Activated naive CD8-positive, alpha-beta T cell treated with anti-CD3 and anti-CD28 coated beads, Interleukin-2, amount 10 ng/mL, durations not matched to agents 7 days and 5 days (primary cell): ENCODE measurements at regions not wholly inside any gene's neighbourhood (a gene's known extent, or its start where the extent isn't known, plus 50 kb on each side); places are given as distances from the start of the nearest gene placed in this dataset.
"Not testable (repeated sequence)": the region's sequence is repeated elsewhere in the genome, so short reads cannot be mapped to it uniquely, and the experiment has no call there.

Source experiments
- ATAC-seq: fragments of 150-1000 bp; cut with Tn5 transposase; one replicate; pipeline ENCODE4 v1.10.0; 2021; ENCODE audit warnings: low read depth, moderate library complexity
- POLR2A ChIA-PET: fragments of 350-600 bp; sonication (Branson Sonifier 250); formaldehyde crosslinking; loops from one replicate; lab custom pipeline; 2021; ENCODE audit warnings: antibody characterized with exemption; lab: Charles Lee
- DNase-seq: peaks from one replicate; pipeline ENCODE4 v3.0.0; 2021
- H3K27ac Mint-ChIP-seq: one replicate; pipeline ENCODE4 v1.8.0; 2022; ENCODE audit warnings: mild to moderate bottlenecking, mixed read lengths
- H3K27me3 Mint-ChIP-seq: one replicate; pipeline ENCODE4 v1.8.0; 2022; ENCODE audit warnings: mild to moderate bottlenecking, moderate library complexity, mixed read lengths
- H3K36me3 Mint-ChIP-seq: one replicate; pipeline ENCODE4 v1.8.0; 2021; ENCODE audit warnings: mild to moderate bottlenecking, mixed read lengths
- H3K4me1 Mint-ChIP-seq: one replicate; pipeline ENCODE4 v1.8.0; 2021; ENCODE audit warnings: mixed read lengths
- H3K4me3 Mint-ChIP-seq: one replicate; pipeline ENCODE4 v1.8.0; 2022; ENCODE audit warnings: mild to moderate bottlenecking, moderate library complexity, mixed read lengths
- H3K9me3 Mint-ChIP-seq: one replicate; pipeline ENCODE4 v1.8.0; 2021; ENCODE audit warnings: mixed read lengths

DNA sequence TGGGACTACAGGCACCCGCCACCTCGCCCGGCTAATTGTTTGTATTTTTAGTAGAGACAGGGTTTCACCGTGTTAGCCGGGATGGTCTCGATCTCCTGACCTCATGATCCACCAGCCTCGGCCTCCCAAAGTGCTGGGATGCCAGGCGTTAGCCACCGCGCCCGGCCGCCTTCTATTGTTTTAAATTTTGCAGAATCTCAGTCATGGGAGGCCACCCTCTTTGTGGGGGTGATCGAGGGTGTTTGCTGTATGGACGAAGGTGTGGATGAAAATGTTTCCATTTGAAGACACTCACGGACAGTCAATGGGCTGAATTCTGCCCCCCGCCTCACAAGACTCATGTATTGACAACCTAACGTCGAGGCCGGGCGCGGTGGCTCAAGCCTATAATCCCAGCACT, 73.0 kb upstream of the SHOX start:
- H3K27ac Mint-ChIP-seq, H3K9me3 Mint-ChIP-seq, H3K4me1 Mint-ChIP-seq, ATAC-seq, POLR2A ChIA-PET, H3K27me3 Mint-ChIP-seq, DNase-seq, H3K36me3 Mint-ChIP-seq, H3K4me3 Mint-ChIP-seq: not testable (repeated sequence)

GRCh38 chrX:559282-559681, 71.3 kb upstream of the SHOX start:
- POLR2A ChIA-PET, H3K27me3 Mint-ChIP-seq, H3K27ac Mint-ChIP-seq, DNase-seq, H3K4me3 Mint-ChIP-seq, ATAC-seq, H3K36me3 Mint-ChIP-seq, H3K9me3 Mint-ChIP-seq, H3K4me1 Mint-ChIP-seq: not testable (repeated sequence)

DNA sequence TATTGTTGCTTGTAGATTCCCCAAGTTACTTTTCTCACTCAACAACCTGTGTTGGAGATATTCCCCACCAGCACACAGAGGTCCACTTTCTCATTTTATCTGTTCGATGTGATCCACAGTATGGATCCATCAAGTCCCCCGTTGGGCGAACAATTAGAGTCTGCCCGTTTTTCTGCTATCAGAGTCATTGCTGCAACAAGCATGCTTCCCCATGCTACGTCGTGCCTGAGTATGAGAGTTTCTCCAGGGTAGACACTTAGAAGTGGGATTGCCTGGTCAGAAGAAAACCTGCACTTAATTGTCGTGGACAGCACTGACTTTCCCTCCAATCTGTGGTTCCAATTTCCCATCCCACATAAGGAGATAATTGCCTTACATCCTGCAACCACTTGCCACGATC, 62.7 kb upstream of the SHOX start:
- DNase-seq (no peak), ATAC-seq (no peak)
- no peaks in the 10 kb centered on the region for H3K36me3 Mint-ChIP-seq
- no peaks in the 10 kb centered on the region for H3K4me1 Mint-ChIP-seq
- POLR2A ChIA-PET, result no interaction called here
- no peak overlapping the region for H3K27ac Mint-ChIP-seq
- H3K27me3 Mint-ChIP-seq, result no peaks in the 10 kb centered on the region
- H3K9me3 Mint-ChIP-seq, result peaks cover 21% of the 10 kb centered on the region
- H3K4me3 Mint-ChIP-seq, result no peak overlapping the region

- no peak for DNase-seq
- POLR2A ChIA-PET, result no interaction called here
- H3K9me3 Mint-ChIP-seq, result peaks cover 21% of the 10 kb centered on the region
- no peak overlapping the region for H3K4me3 Mint-ChIP-seq
- no peak for ATAC-seq
- H3K27ac Mint-ChIP-seq, result no peak overlapping the region
- H3K27me3 Mint-ChIP-seq, result no peaks in the 10 kb centered on the region
- no peaks in the 10 kb centered on the region for H3K4me1 Mint-ChIP-seq
- no peaks in the 10 kb centered on the region for H3K36me3 Mint-ChIP-seq
Observed at GRCh38 chrX:568311-568710, 62.3 kb upstream of the SHOX start.

DNA sequence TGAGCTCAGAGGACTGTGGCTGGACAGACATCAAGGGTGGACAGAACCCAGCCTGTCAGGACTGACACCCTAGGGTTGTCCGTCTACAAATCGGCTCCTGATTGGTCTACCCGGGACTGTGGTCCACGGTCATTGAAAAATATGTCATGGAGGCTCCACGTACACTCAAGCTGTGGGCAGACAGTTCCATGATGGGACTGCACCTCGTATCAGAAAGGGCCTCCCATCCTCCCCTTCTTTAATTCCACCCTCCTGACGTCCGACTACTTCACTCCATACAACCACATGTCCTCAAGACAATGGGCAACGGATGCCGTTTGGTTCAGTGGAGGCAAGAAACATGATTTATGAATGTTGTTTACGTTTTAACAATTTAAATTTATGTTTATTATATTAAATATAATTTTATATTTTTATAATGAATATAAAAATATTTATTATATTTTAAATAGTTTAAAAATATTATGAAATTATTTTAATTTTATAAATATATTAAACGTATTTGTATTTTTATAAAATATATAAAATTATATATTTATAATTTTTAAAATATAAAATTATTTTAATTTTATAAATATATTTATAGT, 58.0 kb upstream of the SHOX start:
- H3K4me1 Mint-ChIP-seq, result no peaks in the 10 kb centered on the region
- no peak overlapping the region for H3K27ac Mint-ChIP-seq
- H3K27me3 Mint-ChIP-seq, result no peaks in the 10 kb centered on the region
- ATAC-seq (peak; percentile 42), DNase-seq (peak; percentile 36)
- H3K4me3 Mint-ChIP-seq, result no peak overlapping the region
- H3K36me3 Mint-ChIP-seq, result no peaks in the 10 kb centered on the region
- POLR2A ChIA-PET, result no interaction called here
- H3K9me3 Mint-ChIP-seq, result peaks cover 4% of the 10 kb centered on the region

DNA sequence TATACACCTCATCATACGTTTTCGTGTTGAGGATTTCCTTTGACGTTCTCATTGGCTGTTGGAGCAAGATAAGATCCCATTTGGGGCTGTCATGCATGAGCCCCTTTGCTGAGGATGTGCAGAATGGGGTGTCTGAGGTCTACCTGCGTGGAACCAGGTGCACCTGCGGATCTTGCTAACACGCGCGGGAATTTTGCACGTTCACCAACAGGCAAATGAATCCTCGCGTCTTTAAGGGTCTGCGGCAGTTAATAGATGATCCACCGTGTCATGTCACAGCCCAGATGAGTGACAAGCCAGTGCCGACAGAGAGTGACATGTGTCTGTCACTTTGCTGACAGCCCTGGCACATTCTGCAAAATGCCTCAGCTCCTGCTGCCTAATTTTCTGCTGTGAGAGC, 56.3 kb upstream of the SHOX start:
- H3K4me1 Mint-ChIP-seq, result no peaks in the 10 kb centered on the region
- H3K4me3 Mint-ChIP-seq, result no peak overlapping the region
- H3K9me3 Mint-ChIP-seq, result peaks cover 4% of the 10 kb centered on the region
- DNase-seq (no peak), ATAC-seq (no peak)
- no peaks in the 10 kb centered on the region for H3K27me3 Mint-ChIP-seq
- no peaks in the 10 kb centered on the region for H3K36me3 Mint-ChIP-seq
- H3K27ac Mint-ChIP-seq, result no peak overlapping the region
- POLR2A ChIA-PET, result no interaction called here

GRCh38 chrX:574830-575229, 55.8 kb upstream of the SHOX start:
- ATAC-seq (no peak), DNase-seq (no peak)
- H3K27me3 Mint-ChIP-seq, result no peaks in the 10 kb centered on the region
- no peak overlapping the region for H3K27ac Mint-ChIP-seq
- H3K36me3 Mint-ChIP-seq, result no peaks in the 10 kb centered on the region
- POLR2A ChIA-PET, result no interaction called here
- no peaks in the 10 kb centered on the region for H3K4me1 Mint-ChIP-seq
- peaks cover 4% of the 10 kb centered on the region for H3K9me3 Mint-ChIP-seq
- no peak overlapping the region for H3K4me3 Mint-ChIP-seq

- Mint-ChIP-seq H3K4me1 (no peaks in the 10 kb centered on the region), H3K4me3 (no peak overlapping the region), H3K27me3 (no peaks in the 10 kb centered on the region), H3K36me3 (no peaks in the 10 kb centered on the region), H3K27ac (no peak overlapping the region), H3K9me3 (peaks cover 4% of the 10 kb centered on the region)
- ATAC-seq (no peak), DNase-seq (no peak)
- POLR2A ChIA-PET, result no interaction called here
Observed at GRCh38 chrX:576904-577560, 53.6 kb upstream of the SHOX start.

DNA sequence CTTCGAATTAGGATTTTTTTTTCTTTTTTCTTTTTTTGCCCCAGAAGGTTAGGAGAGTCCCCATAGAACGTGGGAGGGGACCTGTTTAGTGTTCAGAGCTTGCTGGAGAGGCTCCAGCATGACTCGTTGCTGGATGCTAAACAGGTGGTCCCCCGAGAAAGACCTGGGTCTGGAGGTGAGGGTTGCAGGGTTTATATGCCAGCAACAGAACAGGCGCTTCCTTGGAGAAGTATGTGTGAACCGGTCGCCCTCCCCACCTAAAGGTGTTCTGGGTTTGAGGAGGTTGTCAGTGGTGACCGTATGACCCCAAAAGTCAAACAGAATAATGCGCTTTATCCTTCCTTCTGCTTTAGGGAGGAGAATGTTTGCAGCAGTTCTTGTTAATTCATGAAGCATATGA, 52.1 kb upstream of the SHOX start:
- Mint-ChIP-seq H3K9me3 (peaks cover 2% of the 10 kb centered on the region), H3K27me3 (no peaks in the 10 kb centered on the region), H3K27ac (no peak overlapping the region), H3K36me3 (no peaks in the 10 kb centered on the region), H3K4me1 (no peaks in the 10 kb centered on the region), H3K4me3 (no peak overlapping the region)
- DNase-seq (no peak), ATAC-seq (no peak)
- POLR2A ChIA-PET, result no interaction called here

DNA sequence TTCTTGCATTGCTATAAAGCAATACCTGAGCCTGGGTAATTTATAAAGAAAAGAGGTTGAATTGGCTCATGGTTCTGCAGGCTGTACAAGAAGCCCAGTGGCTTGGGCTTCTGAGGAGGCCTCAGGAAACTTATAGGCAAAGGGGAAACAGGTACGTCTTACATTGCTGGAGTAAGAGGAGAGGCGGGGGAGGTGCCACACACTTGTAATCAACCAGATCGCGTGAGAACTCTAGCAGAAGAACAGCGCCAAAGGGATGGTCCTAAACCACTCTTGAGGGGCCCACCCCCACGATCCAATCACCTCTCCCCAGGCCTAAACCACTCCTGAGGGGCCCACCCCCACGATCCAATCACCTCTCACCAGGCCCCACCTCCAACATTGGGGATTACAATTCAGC, 50.6 kb upstream of the SHOX start:
- peaks cover 2% of the 10 kb centered on the region for H3K9me3 Mint-ChIP-seq
- H3K36me3 Mint-ChIP-seq, result no peaks in the 10 kb centered on the region
- no peak for ATAC-seq
- no peak overlapping the region for H3K27ac Mint-ChIP-seq
- no peaks in the 10 kb centered on the region for H3K4me1 Mint-ChIP-seq
- H3K4me3 Mint-ChIP-seq, result no peak overlapping the region
- POLR2A ChIA-PET, result no interaction called here
- no peaks in the 10 kb centered on the region for H3K27me3 Mint-ChIP-seq
- no peak for DNase-seq
